HG03469 (cell line): ENCODE measurements at regions not wholly inside any gene's neighbourhood (a gene's known extent, or its start where the extent isn't known, plus 50 kb on each side); places are given as distances from the start of the nearest gene placed in this dataset.
"Not testable (repeated sequence)": the region's sequence is repeated elsewhere in the genome, so short reads cannot be mapped to it uniquely, and the experiment has no call there.

Source experiments
- ATAC-seq: cut with Tn5 transposase; IDR thresholded peaks from one replicate; pipeline ENCODE4 v1.9.1; 2021; ENCODE audit warnings: mild to moderate bottlenecking, moderate library complexity, moderate number of reproducible peaks; ENCODE audit not compliant: unreplicated experiment

- no peak for ATAC-seq
These were observed 153.9 kb upstream of the CES5A start for GRCh38 chr16:56029026-56029425.

DNA sequence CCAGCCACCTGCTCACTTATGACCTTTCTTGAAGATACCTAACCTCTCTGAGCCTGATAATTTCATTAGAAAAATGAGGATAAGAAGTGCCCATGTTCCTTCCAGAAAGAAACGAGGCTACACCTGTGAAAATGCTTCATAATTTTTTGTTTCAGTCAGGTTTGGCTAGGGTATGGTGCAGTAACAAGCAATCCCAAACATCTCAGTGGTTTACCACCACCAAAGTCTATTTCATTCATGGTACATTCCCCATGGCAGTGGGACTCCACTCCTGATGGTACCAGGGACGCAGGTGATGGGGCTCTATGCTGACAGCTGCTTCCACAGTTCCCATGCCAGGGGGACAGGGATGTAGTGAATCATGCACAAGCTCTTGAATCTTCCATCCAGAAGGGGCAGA, 147.6 kb upstream of the CES5A start:
- ATAC-seq, result no peak

- no peak for ATAC-seq
These were observed 144.1 kb upstream of the CES5A start for GRCh38 chr16:56019274-56019673.

DNA sequence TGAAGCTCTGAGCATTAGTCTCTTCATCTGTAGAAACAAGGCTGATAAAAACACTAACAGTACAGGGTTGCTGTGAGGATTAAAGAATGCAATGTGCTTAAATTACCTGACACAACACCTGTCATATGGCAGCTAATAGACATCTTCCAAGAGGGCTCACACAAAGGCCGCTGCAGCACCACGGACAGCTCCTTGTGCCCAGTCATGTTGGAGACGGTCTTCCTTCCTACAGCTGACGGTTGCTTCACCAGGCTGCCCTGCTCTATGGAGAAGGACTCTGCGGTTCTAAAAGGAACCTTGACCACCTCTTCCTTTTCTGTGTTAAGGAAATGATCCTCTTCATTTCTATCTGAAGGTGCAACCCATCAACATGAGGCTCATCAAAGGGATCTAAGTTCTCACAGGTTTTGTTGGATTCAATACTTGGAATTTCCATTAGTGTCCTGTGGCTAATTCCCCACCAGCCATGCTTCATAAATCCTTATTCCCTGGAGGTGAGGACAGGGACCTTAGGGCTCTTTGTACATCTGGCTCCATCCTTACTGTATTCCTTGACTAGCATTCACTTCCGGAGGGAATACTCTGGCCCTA, 138.9 kb upstream of the CES5A start:
- ATAC-seq, result no peak

- no peak for ATAC-seq
These were observed 137.3 kb upstream of the CES5A start for GRCh38 chr16:56012482-56012811.

DNA sequence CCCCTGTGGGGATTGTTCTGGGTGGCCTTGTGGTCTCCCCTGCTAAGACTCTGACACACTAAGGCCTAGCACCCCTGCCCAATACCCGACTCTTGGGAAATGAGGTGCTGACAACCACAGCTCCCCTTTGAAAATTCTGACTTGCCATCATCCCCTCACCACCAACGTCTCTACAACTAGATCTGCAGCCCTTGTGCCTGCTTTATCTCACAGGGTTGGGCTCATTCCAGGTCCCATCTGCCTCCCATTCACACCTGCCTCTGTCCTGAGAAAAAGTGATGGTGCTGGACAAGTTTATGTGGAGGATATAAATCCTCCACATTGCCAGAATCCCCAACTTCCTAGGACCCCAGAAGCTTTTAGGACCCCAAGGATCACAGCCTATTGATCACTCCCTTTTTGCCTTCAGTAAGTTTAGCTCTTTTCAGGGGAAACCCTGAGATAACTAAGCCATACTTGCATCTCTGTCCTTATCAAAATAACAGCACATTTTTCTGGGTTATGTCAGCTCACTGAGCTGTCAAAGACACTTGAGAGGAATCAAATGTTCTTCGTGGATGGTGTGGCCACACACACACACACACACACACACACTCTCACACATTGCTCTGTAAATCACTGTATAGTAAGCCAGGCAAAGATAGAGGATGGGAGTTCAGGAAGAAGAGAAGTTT, 136.8 kb upstream of the CES5A start:
- no peak for ATAC-seq

DNA sequence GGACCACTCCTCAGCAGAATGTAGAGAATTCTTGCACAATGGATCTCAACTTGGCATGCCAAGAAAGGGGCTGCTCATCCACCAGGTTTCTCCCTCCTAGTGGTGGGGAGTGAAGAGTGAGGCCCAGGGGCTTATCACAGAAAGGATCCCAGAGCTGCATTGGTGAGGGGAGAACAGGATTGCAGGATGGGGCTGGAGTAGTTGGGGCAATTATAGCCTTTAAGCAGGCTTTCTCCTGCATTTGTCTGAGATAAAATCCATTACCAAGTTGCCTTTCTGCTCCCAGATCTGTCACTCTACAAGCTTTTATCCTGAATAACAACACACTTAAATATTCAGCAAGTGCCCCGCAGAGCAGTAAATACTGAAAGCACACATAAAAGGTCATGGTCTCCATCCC, 130.8 kb upstream of the CES5A start:
- no peak for ATAC-seq

DNA sequence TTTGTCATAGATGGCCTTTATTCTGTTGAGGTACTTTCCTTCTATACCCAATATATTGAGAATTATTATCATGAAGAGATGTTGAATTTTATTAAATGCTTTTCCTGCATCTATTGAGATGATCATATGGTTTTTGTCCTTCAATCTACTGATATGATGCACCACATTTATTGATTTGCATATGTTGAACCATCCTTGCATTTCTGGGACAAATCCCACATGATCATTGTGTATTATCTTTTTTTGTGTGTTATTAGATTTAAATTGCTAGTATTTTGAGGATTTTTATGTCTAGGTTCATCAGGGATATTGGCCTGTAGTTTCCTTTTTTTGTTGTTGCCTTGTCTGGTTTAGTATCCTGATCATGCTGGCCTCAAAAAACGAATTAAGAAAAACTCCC, 124.5 kb upstream of the CES5A start:
- ATAC-seq, result no peak

GRCh38 chr16:55993088-55993487, 117.9 kb upstream of the CES5A start:
- no peak for ATAC-seq

GRCh38 chr16:55992551-55992950, 117.4 kb upstream of the CES5A start:
- ATAC-seq, result no peak

DNA sequence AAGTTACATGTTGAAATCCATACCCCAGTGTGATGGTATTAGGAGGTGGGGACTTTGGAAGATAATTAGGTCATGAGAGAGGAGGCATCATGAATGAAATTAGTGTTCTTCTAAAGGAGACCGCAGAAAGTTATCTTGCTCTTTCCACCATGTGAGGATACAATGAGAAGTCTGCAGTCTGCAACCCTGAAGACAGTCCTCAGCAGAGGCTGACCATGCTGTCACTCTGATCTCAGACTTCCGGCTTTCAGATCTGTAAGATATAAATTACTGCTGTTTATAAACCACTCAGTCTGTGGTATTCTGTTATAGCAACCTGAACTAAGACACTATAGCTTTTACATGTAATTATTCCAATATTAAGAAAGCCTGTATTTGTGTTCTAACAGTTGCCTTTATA, 116.7 kb upstream of the CES5A start:
- no peak for ATAC-seq

DNA sequence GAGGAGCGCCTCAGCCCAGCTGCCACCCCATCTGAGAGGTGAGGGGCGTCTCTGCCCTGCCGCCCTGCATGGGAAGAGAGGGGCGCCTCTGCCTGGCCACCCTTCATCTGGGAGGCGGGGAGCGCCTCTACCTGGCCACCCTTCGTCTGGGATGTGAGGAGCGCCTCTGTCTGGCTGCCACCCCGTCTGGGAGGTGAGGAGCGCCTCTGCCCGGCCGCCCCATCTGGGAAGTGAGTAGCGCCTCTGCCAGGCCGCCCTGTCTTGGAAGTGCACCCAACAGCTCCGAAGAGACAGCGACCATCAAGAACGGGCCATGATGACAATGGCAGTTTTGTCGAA, 114.4 kb upstream of the CES5A start:
- no peak for ATAC-seq

GRCh38 chr16:55988850-55989568, 113.8 kb upstream of the CES5A start:
- not testable (repeated sequence) for ATAC-seq

DNA sequence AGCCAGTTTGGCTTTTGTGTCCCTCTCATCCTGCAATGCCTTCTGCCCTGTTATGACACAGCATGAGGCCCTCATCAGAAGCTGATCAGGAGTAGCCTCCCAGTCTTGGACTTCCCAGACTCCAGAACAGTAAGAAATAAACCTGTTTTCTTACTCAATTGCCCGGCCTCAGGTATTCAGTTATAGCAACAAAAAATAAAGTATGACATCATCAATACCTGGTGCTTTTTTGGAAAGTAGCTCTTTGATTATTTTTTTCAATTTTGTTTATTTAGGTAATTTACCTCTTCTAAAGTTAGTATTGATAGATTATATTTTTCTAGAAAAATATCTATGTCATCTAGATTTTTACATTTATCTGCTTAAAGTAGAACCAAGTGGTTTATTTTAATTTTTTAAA, 112.8 kb upstream of the CES5A start:
- ATAC-seq, result no peak

DNA sequence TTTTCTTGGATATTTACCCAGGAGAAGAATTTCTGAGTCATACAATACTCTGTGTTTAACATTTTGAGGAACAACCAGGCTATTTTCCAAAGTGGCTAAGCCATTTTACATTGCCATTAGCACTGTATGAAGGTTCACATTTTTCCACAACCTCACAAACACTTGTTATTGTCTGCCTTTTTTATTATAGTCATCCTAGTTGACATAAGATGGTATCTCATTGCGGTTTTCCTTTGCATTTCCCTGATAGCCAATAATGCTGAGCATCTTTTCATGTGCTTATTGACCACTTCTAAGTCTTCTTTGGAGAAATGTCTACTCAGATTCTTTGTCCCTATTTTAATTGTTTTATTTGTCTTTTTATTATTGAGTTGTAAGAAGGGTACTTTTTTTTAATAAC, 107.4 kb upstream of the CES5A start:
- no peak for ATAC-seq

- ATAC-seq, result no peak
These were observed 106.4 kb upstream of the CES5A start for GRCh38 chr16:55981557-55981956.

DNA sequence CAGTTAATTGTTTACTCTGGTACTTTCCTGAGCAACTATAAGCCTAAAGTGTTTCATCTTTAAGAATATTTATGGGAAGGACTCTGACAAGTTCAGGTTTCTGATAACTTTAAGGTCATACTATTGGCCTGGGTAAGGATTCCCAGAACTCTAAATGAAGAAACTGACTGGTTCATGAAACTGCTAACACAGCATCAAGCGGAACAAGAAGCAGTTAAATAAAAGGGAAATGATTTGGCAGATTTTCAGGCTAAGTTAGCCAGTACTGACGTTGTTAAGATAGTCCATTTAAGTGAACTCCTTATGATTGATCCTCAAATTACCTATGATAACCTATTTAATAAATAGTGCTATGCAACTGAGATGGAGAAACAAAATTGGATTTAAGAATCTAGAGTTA, 101.6 kb upstream of the CES5A start:
- no peak for ATAC-seq

DNA sequence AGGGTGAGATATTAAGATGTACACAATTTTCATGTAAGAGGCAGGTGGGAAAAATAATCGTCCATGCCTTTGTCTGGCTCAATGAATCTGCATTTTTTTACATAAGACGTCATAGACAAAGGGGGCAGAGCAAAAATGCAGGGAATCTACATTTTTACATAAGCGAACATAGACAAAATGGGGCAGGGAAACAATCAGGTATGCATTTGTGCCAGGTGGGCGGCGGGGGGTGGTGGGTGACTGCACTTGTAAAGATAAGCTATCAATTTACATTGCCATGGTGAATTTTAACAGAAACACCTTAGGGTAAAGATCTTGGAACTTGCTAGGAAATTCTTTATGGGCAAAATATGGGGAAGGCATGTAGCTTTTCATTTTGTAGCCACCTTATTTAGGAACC, 96.3 kb upstream of the CES5A start:
- ATAC-seq, result no peak

DNA sequence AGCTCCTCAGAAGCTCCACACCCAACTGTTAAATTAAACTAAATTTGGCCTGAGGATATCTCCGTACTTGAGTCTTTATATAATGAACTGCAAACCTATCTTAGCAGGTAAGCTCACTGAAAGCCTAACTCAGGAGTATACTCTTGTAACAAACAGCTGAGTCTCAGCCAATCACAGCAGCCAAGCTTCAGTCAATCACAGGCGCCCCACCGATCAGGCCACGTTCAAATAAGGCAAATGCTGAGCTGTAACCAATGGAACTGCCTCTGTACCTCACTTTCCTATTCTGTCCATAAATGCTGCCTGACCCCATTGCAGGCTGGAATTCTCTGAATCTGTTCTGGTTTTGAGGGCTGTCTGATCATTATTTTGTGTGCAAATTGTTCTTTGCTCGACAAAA, 93.0 kb upstream of the CES5A start:
- ATAC-seq, result no peak

DNA sequence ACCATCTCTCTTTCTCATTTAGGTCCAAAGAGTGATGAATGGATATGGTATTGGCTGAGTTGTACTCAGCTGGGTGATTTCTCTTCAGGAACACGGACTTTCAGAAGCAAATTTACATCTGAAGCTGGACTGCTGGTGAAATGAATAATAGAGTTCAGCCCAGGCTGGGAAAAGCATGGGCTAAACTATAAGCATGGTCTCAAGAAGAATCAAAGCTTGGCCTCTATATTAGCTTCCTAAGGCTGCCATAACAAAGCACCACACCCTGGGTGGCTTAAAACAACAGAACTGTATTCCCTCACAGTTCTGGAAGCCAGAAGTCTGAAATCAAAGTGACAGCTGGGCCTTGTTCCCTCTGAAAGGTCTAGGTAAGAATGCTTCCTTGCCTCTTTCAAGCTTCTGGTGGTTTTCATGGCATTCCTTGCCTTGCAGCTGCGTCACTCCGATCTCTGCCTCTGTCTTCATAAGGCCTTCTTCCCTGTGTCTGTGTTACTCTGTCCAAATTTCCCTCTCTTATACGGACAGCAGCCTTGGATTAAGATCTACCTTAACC, 89.8 kb upstream of the CES5A start:
- no peak for ATAC-seq

GRCh38 chr16:55955845-55956244, 80.7 kb upstream of the CES5A start:
- no peak for ATAC-seq

GRCh38 chr16:55955424-55955823, 80.3 kb upstream of the CES5A start:
- ATAC-seq, result no peak
